ENCODE measurements at regions not wholly inside any gene's neighbourhood (a gene's known extent, or its start where the extent isn't known, plus 50 kb on each side); places are given as distances from the start of the nearest gene placed in this dataset.

- TF ChIP-seq, protein P1, sequence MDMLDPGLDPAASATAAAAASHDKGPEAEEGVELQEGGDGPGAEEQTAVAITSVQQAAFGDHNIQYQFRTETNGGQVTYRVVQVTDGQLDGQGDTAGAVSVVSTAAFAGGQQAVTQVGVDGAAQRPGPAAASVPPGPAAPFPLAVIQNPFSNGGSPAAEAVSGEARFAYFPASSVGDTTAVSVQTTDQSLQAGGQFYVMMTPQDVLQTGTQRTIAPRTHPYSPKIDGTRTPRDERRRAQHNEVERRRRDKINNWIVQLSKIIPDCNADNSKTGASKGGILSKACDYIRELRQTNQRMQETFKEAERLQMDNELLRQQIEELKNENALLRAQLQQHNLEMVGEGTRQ (IDR thresholded peaks at IDR 0.05; ENCODE audit: borderline replicate concordance, low read depth, low read length) = no peak
- TF ChIP-seq POLR2AphosphoS5 (IDR thresholded peaks at IDR 0.05; ENCODE audit: low read depth, low read length) (no peak), CTCF (IDR thresholded peaks at IDR 0.05) (no peak), RXRA (IDR thresholded peaks at IDR 0.05; ENCODE audit: borderline replicate concordance, low read depth) (no peak), RAD21 (IDR thresholded peaks at IDR 0.05; ENCODE audit: low read length) (no peak), ZBTB33 (IDR thresholded peaks at IDR 0.05; ENCODE audit: borderline replicate concordance, low read depth) (no peak), CHD2 (IDR thresholded peaks at IDR 0.05; ENCODE audit: low read length, partially characterized antibody) (no peak), NFIC (IDR thresholded peaks at IDR 0.05; ENCODE audit: borderline replicate concordance) (no peak), RCOR1 (IDR thresholded peaks at IDR 0.05; ENCODE audit: low read length) (no peak), GATA2 (CRISPR knock-in tag; IDR thresholded peaks at IDR 0.05) (no peak), PBX3 (IDR thresholded peaks at IDR 0.05) (no peak)
- TF ChIP-seq, protein P2, sequence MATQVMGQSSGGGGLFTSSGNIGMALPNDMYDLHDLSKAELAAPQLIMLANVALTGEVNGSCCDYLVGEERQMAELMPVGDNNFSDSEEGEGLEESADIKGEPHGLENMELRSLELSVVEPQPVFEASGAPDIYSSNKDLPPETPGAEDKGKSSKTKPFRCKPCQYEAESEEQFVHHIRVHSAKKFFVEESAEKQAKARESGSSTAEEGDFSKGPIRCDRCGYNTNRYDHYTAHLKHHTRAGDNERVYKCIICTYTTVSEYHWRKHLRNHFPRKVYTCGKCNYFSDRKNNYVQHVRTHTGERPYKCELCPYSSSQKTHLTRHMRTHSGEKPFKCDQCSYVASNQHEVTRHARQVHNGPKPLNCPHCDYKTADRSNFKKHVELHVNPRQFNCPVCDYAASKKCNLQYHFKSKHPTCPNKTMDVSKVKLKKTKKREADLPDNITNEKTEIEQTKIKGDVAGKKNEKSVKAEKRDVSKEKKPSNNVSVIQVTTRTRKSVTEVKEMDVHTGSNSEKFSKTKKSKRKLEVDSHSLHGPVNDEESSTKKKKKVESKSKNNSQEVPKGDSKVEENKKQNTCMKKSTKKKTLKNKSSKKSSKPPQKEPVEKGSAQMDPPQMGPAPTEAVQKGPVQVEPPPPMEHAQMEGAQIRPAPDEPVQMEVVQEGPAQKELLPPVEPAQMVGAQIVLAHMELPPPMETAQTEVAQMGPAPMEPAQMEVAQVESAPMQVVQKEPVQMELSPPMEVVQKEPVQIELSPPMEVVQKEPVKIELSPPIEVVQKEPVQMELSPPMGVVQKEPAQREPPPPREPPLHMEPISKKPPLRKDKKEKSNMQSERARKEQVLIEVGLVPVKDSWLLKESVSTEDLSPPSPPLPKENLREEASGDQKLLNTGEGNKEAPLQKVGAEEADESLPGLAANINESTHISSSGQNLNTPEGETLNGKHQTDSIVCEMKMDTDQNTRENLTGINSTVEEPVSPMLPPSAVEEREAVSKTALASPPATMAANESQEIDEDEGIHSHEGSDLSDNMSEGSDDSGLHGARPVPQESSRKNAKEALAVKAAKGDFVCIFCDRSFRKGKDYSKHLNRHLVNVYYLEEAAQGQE (IDR thresholded peaks at IDR 0.05; ENCODE audit: low read depth, low read length) = no peak
- TF ChIP-seq, protein P3, sequence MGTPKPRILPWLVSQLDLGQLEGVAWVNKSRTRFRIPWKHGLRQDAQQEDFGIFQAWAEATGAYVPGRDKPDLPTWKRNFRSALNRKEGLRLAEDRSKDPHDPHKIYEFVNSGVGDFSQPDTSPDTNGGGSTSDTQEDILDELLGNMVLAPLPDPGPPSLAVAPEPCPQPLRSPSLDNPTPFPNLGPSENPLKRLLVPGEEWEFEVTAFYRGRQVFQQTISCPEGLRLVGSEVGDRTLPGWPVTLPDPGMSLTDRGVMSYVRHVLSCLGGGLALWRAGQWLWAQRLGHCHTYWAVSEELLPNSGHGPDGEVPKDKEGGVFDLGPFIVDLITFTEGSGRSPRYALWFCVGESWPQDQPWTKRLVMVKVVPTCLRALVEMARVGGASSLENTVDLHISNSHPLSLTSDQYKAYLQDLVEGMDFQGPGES (IDR thresholded peaks at IDR 0.05; ENCODE audit: low read depth, low read length) = no peak
- TF ChIP-seq, protein P4, sequence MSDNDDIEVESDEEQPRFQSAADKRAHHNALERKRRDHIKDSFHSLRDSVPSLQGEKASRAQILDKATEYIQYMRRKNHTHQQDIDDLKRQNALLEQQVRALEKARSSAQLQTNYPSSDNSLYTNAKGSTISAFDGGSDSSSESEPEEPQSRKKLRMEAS (IDR thresholded peaks at IDR 0.05; ENCODE audit: low read depth) = no peak
These were observed 107.8 kb upstream of the HS3ST5 start for GRCh38 chr6:114450631-114451030.

Measured in SK-N-SH (cell line).